ENCODE measurements at regions not wholly inside any gene's neighbourhood (a gene's known extent, or its start where the extent isn't known, plus 50 kb on each side); places are given as distances from the start of the nearest gene placed in this dataset.
"Not testable (repeated sequence)": the region's sequence is repeated elsewhere in the genome, so short reads cannot be mapped to it uniquely, and the experiment has no call there.

- no peaks in the 10 kb centered on the region for H3K4me1 Mint-ChIP-seq (ENCODE audit: low read depth)
Observed at GRCh38 chr13:33659894-33660293, 158.1 kb upstream of the RFC3 start.

GRCh38 chr13:33662392-33662791, 155.6 kb upstream of the RFC3 start:
- Mint-ChIP-seq H3K27ac (no peak overlapping the region), H3K4me3 (no peak overlapping the region), H3K4me1 (ENCODE audit: low read depth) (no peaks in the 10 kb centered on the region), H3K36me3 (ENCODE audit: low read depth) (no peaks in the 10 kb centered on the region), H3K27me3 (peaks cover 13% of the 10 kb centered on the region), H3K9me3 (no peaks in the 10 kb centered on the region)

More at GRCh38 chr13:33659894-33660293, 158.1 kb upstream of the RFC3 start:
- H3K27ac Mint-ChIP-seq = no peak overlapping the region
- H3K4me3 Mint-ChIP-seq = no peak overlapping the region
- H3K9me3 Mint-ChIP-seq = no peaks in the 10 kb centered on the region
- no peaks in the 10 kb centered on the region for H3K36me3 Mint-ChIP-seq (ENCODE audit: low read depth)
- H3K27me3 Mint-ChIP-seq = peaks cover 13% of the 10 kb centered on the region

- Mint-ChIP-seq H3K27ac (no peak overlapping the region), H3K27me3 (peaks cover 3% of the 10 kb centered on the region), H3K9me3 (no peaks in the 10 kb centered on the region), H3K36me3 (ENCODE audit: low read depth) (no peaks in the 10 kb centered on the region), H3K4me1 (ENCODE audit: low read depth) (no peaks in the 10 kb centered on the region), H3K4me3 (no peak overlapping the region)
Observed at GRCh38 chr13:33665626-33666175, 152.2 kb upstream of the RFC3 start.

- H3K27me3 Mint-ChIP-seq = peaks cover 5% of the 10 kb centered on the region
- H3K36me3 Mint-ChIP-seq (ENCODE audit: low read depth) = no peaks in the 10 kb centered on the region
- H3K9me3 Mint-ChIP-seq = peaks cover 5% of the 10 kb centered on the region
- H3K27ac Mint-ChIP-seq = no peak overlapping the region
- H3K4me1 Mint-ChIP-seq (ENCODE audit: low read depth) = peaks cover 4% of the 10 kb centered on the region
- no peak overlapping the region for H3K4me3 Mint-ChIP-seq
Observed at GRCh38 chr13:33671560-33671959, 146.4 kb upstream of the RFC3 start.

GRCh38 chr13:33672022-33672421, 145.9 kb upstream of the RFC3 start:
- not testable (repeated sequence) for H3K4me3 Mint-ChIP-seq; H3K36me3 Mint-ChIP-seq (ENCODE audit: low read depth); H3K27ac Mint-ChIP-seq; H3K9me3 Mint-ChIP-seq; H3K4me1 Mint-ChIP-seq (ENCODE audit: low read depth); H3K27me3 Mint-ChIP-seq

- Mint-ChIP-seq H3K9me3 (peaks cover 5% of the 10 kb centered on the region), H3K4me1 (ENCODE audit: low read depth) (peaks cover 38% of the 10 kb centered on the region), H3K27me3 (peaks cover 5% of the 10 kb centered on the region), H3K27ac (no peak overlapping the region), H3K36me3 (ENCODE audit: low read depth) (peaks cover 5% of the 10 kb centered on the region), H3K4me3 (no peak overlapping the region)
Observed at GRCh38 chr13:33676045-33676989, 141.6 kb upstream of the RFC3 start.

GRCh38 chr13:33677215-33677614, 140.7 kb upstream of the RFC3 start:
- no peak overlapping the region for H3K4me3 Mint-ChIP-seq

GRCh38 chr13:33678084-33678483, 139.9 kb upstream of the RFC3 start:
- H3K27me3 Mint-ChIP-seq = peaks cover 5% of the 10 kb centered on the region
- no peak overlapping the region for H3K4me3 Mint-ChIP-seq
- H3K27ac Mint-ChIP-seq = peak overlapping the region; percentile 48
- H3K36me3 Mint-ChIP-seq (ENCODE audit: low read depth) = peaks cover 6% of the 10 kb centered on the region
- H3K4me1 Mint-ChIP-seq (ENCODE audit: low read depth) = peaks cover 38% of the 10 kb centered on the region
- H3K9me3 Mint-ChIP-seq = no peaks in the 10 kb centered on the region

More at GRCh38 chr13:33677215-33677614, 140.7 kb upstream of the RFC3 start:
- H3K27ac Mint-ChIP-seq = no peak overlapping the region
- no peaks in the 10 kb centered on the region for H3K9me3 Mint-ChIP-seq
- peaks cover 5% of the 10 kb centered on the region for H3K27me3 Mint-ChIP-seq
- peaks cover 38% of the 10 kb centered on the region for H3K4me1 Mint-ChIP-seq (ENCODE audit: low read depth)
- peaks cover 6% of the 10 kb centered on the region for H3K36me3 Mint-ChIP-seq (ENCODE audit: low read depth)

GRCh38 chr13:33678906-33679657, 138.9 kb upstream of the RFC3 start:
- peak overlapping the region; percentile 70 for H3K4me3 Mint-ChIP-seq
- peaks cover 5% of the 10 kb centered on the region for H3K27me3 Mint-ChIP-seq
- peaks cover 6% of the 10 kb centered on the region for H3K36me3 Mint-ChIP-seq (ENCODE audit: low read depth)
- peaks cover 38% of the 10 kb centered on the region for H3K4me1 Mint-ChIP-seq (ENCODE audit: low read depth)
- peak overlapping the region; percentile 88 for H3K27ac Mint-ChIP-seq
- H3K9me3 Mint-ChIP-seq = no peaks in the 10 kb centered on the region

GRCh38 chr13:33679658-33680012, 138.3 kb upstream of the RFC3 start:
- Mint-ChIP-seq H3K9me3 (no peaks in the 10 kb centered on the region), H3K4me1 (ENCODE audit: low read depth) (peaks cover 38% of the 10 kb centered on the region), H3K36me3 (ENCODE audit: low read depth) (peaks cover 6% of the 10 kb centered on the region), H3K4me3 (peak overlapping the region; percentile 70), H3K27ac (peak overlapping the region; percentile 88), H3K27me3 (peaks cover 5% of the 10 kb centered on the region)

GRCh38 chr13:33682020-33682564, 135.9 kb upstream of the RFC3 start:
- Mint-ChIP-seq H3K4me3 (no peak overlapping the region), H3K27me3 (peaks cover 5% of the 10 kb centered on the region), H3K36me3 (ENCODE audit: low read depth) (peaks cover 6% of the 10 kb centered on the region), H3K9me3 (no peaks in the 10 kb centered on the region), H3K27ac (no peak overlapping the region), H3K4me1 (ENCODE audit: low read depth) (peaks cover 29% of the 10 kb centered on the region)

GRCh38 chr13:33682646-33683045, 135.3 kb upstream of the RFC3 start:
- not testable (repeated sequence) for H3K36me3 Mint-ChIP-seq (ENCODE audit: low read depth); H3K27ac Mint-ChIP-seq; H3K27me3 Mint-ChIP-seq; H3K9me3 Mint-ChIP-seq; H3K4me3 Mint-ChIP-seq
- peaks cover 24% of the 10 kb centered on the region for H3K4me1 Mint-ChIP-seq (ENCODE audit: low read depth)

- Mint-ChIP-seq H3K4me1 (ENCODE audit: low read depth) (peaks cover 20% of the 10 kb centered on the region), H3K4me3 (no peak overlapping the region), H3K27me3 (peaks cover 5% of the 10 kb centered on the region), H3K36me3 (ENCODE audit: low read depth) (peaks cover 6% of the 10 kb centered on the region), H3K27ac (no peak overlapping the region), H3K9me3 (no peaks in the 10 kb centered on the region)
Observed at GRCh38 chr13:33683376-33683775, 134.6 kb upstream of the RFC3 start.

- no peak overlapping the region for H3K27ac Mint-ChIP-seq
- peaks cover 6% of the 10 kb centered on the region for H3K36me3 Mint-ChIP-seq (ENCODE audit: low read depth)
- H3K4me1 Mint-ChIP-seq (ENCODE audit: low read depth) = peaks cover 6% of the 10 kb centered on the region
- H3K9me3 Mint-ChIP-seq = no peaks in the 10 kb centered on the region
- peaks cover 5% of the 10 kb centered on the region for H3K27me3 Mint-ChIP-seq
- H3K4me3 Mint-ChIP-seq = no peak overlapping the region
Observed at GRCh38 chr13:33684874-33685273, 133.1 kb upstream of the RFC3 start.

Data from stimulated activated naive CD8-positive, alpha-beta T cell treated with anti-CD3 and anti-CD28 coated beads, Interleukin-15, Interleukin-2, amounts not matched to agents 100 ng/mL and 50 ng/mL, for 24 hours (primary cell).